Sigmoid colon (tissue), 6 donors: ENCODE measurements at regions not wholly inside any gene's neighbourhood (a gene's known extent, or its start where the extent isn't known, plus 50 kb on each side); places are given as distances from the start of the nearest gene placed in this dataset.
"Not testable (repeated sequence)": the region's sequence is repeated elsewhere in the genome, so short reads cannot be mapped to it uniquely, and the experiment has no call there.

Experiments used
- DNase-seq: peaks from one replicate; pipeline ENCODE4 v3.0.0-alpha.2; 2019
- H3K27ac ChIP-seq, 4 donors: fragments of 200-600 bp; sonication (generic); one replicate each; pipeline ENCODE4 v1.5.1; 2016 to 2019; ENCODE audit warnings: mild to moderate bottlenecking in 1 of 4
- H3K27me3 ChIP-seq, 3 donors: fragments of 200-600 bp; sonication (generic); one replicate each; pipeline ENCODE4 v1.5.1; 2019; ENCODE audit warnings: mild to moderate bottlenecking in 1 of 3
- H3K36me3 ChIP-seq, 4 donors: fragments of 200-600 bp; sonication (generic); one replicate each; pipeline ENCODE4 v1.5.1; 2016 to 2019
- H3K4me1 ChIP-seq, 4 donors: fragments of 200-600 bp; sonication (generic); one replicate each; pipeline ENCODE4 v1.5.1; 2017 to 2019
- H3K4me3 ChIP-seq, 4 donors: fragments of 200-600 bp; sonication (generic); one replicate each; pipeline ENCODE4 v1.5.1; 2017 to 2019; ENCODE audit warnings: mild to moderate bottlenecking in 2 of 4, moderate library complexity in 1 of 4
- H3K9me3 ChIP-seq, 4 donors: fragments of 200-600 bp in 3 of 4; sonication (generic) in 3 of 4; one replicate each; pipeline versions ENCODE4 v1.5.1 to v1.6.1; 2013 to 2019
- CTCF ChIP-seq, 4 experiments: fragments of 450-650 bp in 3 of 4; fragments of 200-600 bp in 1 of 4; IDR thresholded peaks; one replicate each; pipeline ENCODE4 v1.5.1; 2016 to 2019; ENCODE audit warnings: antibody characterized with exemption in 4 of 4, mild to moderate bottlenecking in 3 of 4, moderate library complexity in 2 of 4
- EP300 ChIP-seq, 4 donors: sonication (generic); formaldehyde crosslinking; IDR thresholded peaks; one replicate each; pipeline ENCODE4 v1.6.1; 2017; ENCODE audit warnings: antibody characterized with exemption in 4 of 4
- POLR2A ChIP-seq, 2 donors: fragments of 450-650 bp; IDR thresholded peaks; one replicate each; pipeline ENCODE4 v1.6.1; 2016; ENCODE audit warnings: antibody characterized with exemption in 2 of 2, mild to moderate bottlenecking in 2 of 2, moderate library complexity in 2 of 2
- POLR2AphosphoS5 ChIP-seq, 4 donors: sonication (generic); formaldehyde crosslinking; IDR thresholded peaks; one replicate each; pipeline ENCODE4 v1.6.1; 2017; ENCODE audit warnings: antibody characterized with exemption in 4 of 4
- whole genome bisulfite sequencing, 2 donors: extraction: QIAGEN DNeasy Blood & Tissue Kit; methylation state at CpG; one replicate each; pipeline ENCODE4 v1.1.7; 2013; 5-methylcytosine and 5-hydroxymethylcytosine counted together
- intact Hi-C: fragments of 100-400 bp; cut with DNase I; formaldehyde crosslinking; loops from one replicate; pipeline ENCODE4 v1.15.1; 2023
- donor health status: healthy with polysubstance abuse.
- donor health status: healthy.

GRCh38 chr14:106347291-106347778 is 821.0 kb downstream of the TMEM121 start:
- Histone ChIP-seq H3K4me1 (no peaks in the 10 kb centered on the region), H3K27ac (no peak overlapping the region), H3K9me3 (no peaks in the 10 kb centered on the region), H3K27me3 (peaks cover 0 to 7% (median 3%) of the 10 kb centered on the region in 3 donors), H3K36me3 (no peaks in the 10 kb centered on the region), H3K4me3 (no peak overlapping the region)
- no peak for TF ChIP-seq EP300 (IDR thresholded peaks at IDR 0.05)
- no peak for TF ChIP-seq POLR2A (IDR thresholded peaks at IDR 0.05)
- TF ChIP-seq POLR2AphosphoS5 (IDR thresholded peaks at IDR 0.05), result no peak
- TF ChIP-seq CTCF (IDR thresholded peaks at IDR 0.05), result no peak
- intact Hi-C loops, result no loop called here
- no peak for DNase-seq
- 58 to 70% methylated on average over 4 of the region's 4 CpGs for whole genome bisulfite sequencing, 2 donors

GRCh38 chr14:106347890-106348755 is 821.7 kb downstream of the TMEM121 start:
- 55 to 64% methylated on average over 8 of the region's 8 CpGs for WGBS, 2 donors
- peaks cover 0 to 7% (median 3%) of the 10 kb centered on the region in 3 donors for H3K27me3 ChIP-seq
- H3K9me3 ChIP-seq, result no peaks in the 10 kb centered on the region
- no peaks in the 10 kb centered on the region for H3K4me1 ChIP-seq
- intact Hi-C loops, result no loop called here
- no peak overlapping the region for H3K27ac ChIP-seq
- TF ChIP-seq POLR2A (IDR thresholded peaks at IDR 0.05), result no peak
- no peak for TF ChIP-seq EP300 (IDR thresholded peaks at IDR 0.05)
- no peak for TF ChIP-seq POLR2AphosphoS5 (IDR thresholded peaks at IDR 0.05)
- no peak for TF ChIP-seq CTCF (IDR thresholded peaks at IDR 0.05)
- no peak for DNase-seq
- no peaks in the 10 kb centered on the region for H3K36me3 ChIP-seq
- H3K4me3 ChIP-seq, result no peak overlapping the region

GRCh38 chr14:106348873-106349540 is 822.6 kb downstream of the TMEM121 start:
- H3K4me3 ChIP-seq, intact Hi-C loops, H3K9me3 ChIP-seq, H3K36me3 ChIP-seq, H3K27ac ChIP-seq, H3K4me1 ChIP-seq, H3K27me3 ChIP-seq: not testable (repeated sequence)
- TF ChIP-seq CTCF (IDR thresholded peaks at IDR 0.05), result peak in 1 of 4 experiments; percentile 14
- peak; percentile 57 for DNase-seq
- 19 to 25% methylated on average over 10 to 11 of the region's 18 CpGs for WGBS, 2 donors

- DNase-seq, H3K9me3 ChIP-seq, H3K36me3 ChIP-seq, H3K4me3 ChIP-seq, H3K4me1 ChIP-seq, H3K27me3 ChIP-seq, intact Hi-C loops, H3K27ac ChIP-seq: not testable (repeated sequence)
- 72 to 74% methylated on average over 7 of the region's 7 CpGs for WGBS, 2 donors
Measured at GRCh38 chr14:106349678-106350457, 823.5 kb downstream of the TMEM121 start.

GRCh38 chr14:106355007-106355791 is 828.8 kb downstream of the TMEM121 start:
- DNase-seq, H3K4me1 ChIP-seq, H3K27ac ChIP-seq, H3K9me3 ChIP-seq, H3K4me3 ChIP-seq, H3K36me3 ChIP-seq, intact Hi-C loops, H3K27me3 ChIP-seq: not testable (repeated sequence)
- 28 to 32% methylated on average over 6 to 8 of the region's 8 CpGs for WGBS, 2 donors

GRCh38 chr14:106355881-106356642 is 829.7 kb downstream of the TMEM121 start:
- H3K36me3 ChIP-seq, intact Hi-C loops, H3K4me1 ChIP-seq, DNase-seq, H3K4me3 ChIP-seq, H3K27me3 ChIP-seq, H3K27ac ChIP-seq, H3K9me3 ChIP-seq: not testable (repeated sequence)
- 52 to 57% methylated on average over 6 of the region's 6 CpGs for WGBS, 2 donors

GRCh38 chr14:106356643-106356930 is 830.2 kb downstream of the TMEM121 start:
- H3K4me1 ChIP-seq, H3K27ac ChIP-seq, H3K9me3 ChIP-seq, DNase-seq, H3K27me3 ChIP-seq, intact Hi-C loops, H3K4me3 ChIP-seq, H3K36me3 ChIP-seq: not testable (repeated sequence)
- WGBS, 2 donors, result 50 to 51% methylated on average over 2 of the region's 2 CpGs
